ENCODE measurements at regions not wholly inside any gene's neighbourhood (a gene's known extent, or its start where the extent isn't known, plus 50 kb on each side); places are given as distances from the start of the nearest gene placed in this dataset.

- TF ChIP-seq, protein P1, sequence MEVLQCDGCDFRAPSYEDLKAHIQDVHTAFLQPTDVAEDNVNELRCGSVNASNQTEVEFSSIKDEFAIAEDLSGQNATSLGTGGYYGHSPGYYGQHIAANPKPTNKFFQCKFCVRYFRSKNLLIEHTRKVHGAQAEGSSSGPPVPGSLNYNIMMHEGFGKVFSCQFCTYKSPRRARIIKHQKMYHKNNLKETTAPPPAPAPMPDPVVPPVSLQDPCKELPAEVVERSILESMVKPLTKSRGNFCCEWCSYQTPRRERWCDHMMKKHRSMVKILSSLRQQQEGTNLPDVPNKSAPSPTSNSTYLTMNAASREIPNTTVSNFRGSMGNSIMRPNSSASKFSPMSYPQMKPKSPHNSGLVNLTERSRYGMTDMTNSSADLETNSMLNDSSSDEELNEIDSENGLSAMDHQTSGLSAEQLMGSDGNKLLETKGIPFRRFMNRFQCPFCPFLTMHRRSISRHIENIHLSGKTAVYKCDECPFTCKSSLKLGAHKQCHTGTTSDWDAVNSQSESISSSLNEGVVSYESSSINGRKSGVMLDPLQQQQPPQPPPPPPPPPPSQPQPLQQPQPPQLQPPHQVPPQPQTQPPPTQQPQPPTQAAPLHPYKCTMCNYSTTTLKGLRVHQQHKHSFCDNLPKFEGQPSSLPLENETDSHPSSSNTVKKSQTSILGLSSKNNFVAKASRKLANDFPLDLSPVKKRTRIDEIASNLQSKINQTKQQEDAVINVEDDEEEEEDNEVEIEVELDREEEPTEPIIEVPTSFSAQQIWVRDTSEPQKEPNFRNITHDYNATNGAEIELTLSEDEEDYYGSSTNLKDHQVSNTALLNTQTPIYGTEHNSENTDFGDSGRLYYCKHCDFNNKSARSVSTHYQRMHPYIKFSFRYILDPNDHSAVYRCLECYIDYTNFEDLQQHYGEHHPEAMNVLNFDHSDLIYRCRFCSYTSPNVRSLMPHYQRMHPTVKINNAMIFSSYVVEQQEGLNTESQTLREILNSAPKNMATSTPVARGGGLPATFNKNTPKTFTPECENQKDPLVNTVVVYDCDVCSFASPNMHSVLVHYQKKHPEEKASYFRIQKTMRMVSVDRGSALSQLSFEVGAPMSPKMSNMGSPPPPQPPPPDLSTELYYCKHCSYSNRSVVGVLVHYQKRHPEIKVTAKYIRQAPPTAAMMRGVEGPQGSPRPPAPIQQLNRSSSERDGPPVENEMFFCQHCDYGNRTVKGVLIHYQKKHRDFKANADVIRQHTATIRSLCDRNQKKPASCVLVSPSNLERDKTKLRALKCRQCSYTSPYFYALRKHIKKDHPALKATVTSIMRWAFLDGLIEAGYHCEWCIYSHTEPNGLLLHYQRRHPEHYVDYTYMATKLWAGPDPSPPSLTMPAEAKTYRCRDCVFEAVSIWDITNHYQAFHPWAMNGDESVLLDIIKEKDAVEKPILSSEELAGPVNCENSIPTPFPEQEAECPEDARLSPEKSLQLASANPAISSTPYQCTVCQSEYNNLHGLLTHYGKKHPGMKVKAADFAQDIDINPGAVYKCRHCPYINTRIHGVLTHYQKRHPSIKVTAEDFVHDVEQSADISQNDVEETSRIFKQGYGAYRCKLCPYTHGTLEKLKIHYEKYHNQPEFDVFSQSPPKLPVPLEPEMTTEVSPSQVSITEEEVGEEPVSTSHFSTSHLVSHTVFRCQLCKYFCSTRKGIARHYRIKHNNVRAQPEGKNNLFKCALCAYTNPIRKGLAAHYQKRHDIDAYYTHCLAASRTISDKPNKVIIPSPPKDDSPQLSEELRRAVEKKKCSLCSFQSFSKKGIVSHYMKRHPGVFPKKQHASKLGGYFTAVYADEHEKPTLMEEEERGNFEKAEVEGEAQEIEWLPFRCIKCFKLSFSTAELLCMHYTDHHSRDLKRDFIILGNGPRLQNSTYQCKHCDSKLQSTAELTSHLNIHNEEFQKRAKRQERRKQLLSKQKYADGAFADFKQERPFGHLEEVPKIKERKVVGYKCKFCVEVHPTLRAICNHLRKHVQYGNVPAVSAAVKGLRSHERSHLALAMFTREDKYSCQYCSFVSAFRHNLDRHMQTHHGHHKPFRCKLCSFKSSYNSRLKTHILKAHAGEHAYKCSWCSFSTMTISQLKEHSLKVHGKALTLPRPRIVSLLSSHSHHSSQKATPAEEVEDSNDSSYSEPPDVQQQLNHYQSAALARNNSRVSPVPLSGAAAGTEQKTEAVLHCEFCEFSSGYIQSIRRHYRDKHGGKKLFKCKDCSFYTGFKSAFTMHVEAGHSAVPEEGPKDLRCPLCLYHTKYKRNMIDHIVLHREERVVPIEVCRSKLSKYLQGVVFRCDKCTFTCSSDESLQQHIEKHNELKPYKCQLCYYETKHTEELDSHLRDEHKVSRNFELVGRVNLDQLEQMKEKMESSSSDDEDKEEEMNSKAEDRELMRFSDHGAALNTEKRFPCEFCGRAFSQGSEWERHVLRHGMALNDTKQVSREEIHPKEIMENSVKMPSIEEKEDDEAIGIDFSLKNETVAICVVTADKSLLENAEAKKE (CRISPR knock-in tag; IDR thresholded peaks at IDR 0.05): no peak
- TF ChIP-seq NANOG (IDR thresholded peaks at IDR 0.05; ENCODE audit: borderline replicate concordance): no peak
- no peak for TF ChIP-seq EZH2 (IDR thresholded peaks at IDR 0.05; ENCODE audit: low read depth, unreplicated experiment)
- TF ChIP-seq STAT1 (IDR thresholded peaks at IDR 0.05; ENCODE audit: unreplicated experiment): no peak
- no peak for TF ChIP-seq EZH2phosphoT487 (IDR thresholded peaks at IDR 0.05; ENCODE audit: unreplicated experiment)
- TF ChIP-seq, protein P2, sequence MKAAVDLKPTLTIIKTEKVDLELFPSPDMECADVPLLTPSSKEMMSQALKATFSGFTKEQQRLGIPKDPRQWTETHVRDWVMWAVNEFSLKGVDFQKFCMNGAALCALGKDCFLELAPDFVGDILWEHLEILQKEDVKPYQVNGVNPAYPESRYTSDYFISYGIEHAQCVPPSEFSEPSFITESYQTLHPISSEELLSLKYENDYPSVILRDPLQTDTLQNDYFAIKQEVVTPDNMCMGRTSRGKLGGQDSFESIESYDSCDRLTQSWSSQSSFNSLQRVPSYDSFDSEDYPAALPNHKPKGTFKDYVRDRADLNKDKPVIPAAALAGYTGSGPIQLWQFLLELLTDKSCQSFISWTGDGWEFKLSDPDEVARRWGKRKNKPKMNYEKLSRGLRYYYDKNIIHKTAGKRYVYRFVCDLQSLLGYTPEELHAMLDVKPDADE (IDR thresholded peaks at IDR 0.05): no peak
- no peak for TF ChIP-seq POLR2AphosphoS5 (IDR thresholded peaks at IDR 0.05; ENCODE audit: low read depth)
- no peak for TF ChIP-seq CREB1 (CRISPR knock-in tag; IDR thresholded peaks at IDR 0.05; ENCODE audit: low read depth)
Observed at GRCh38 chr13:91106565-91106964, 240.9 kb upstream of the MIR17HG start (continued).

- no peaks in the 10 kb centered on the region for H3K36me3 ChIP-seq (ENCODE audit: insufficient read depth)
- peaks cover 2% of the 10 kb centered on the region for H3K27me3 Mint-ChIP-seq (ENCODE audit: insufficient read depth, low read depth, poor library complexity)
- H3K9me2 ChIP-seq (ENCODE audit: insufficient read depth): no peaks in the 10 kb centered on the region
- H3K4me1 Mint-ChIP-seq: no peaks in the 10 kb centered on the region
- H3F3A ChIP-seq (replicated peaks; ENCODE audit: low read depth): no peaks in the 10 kb centered on the region
- no peak overlapping the region for H3K27ac ChIP-seq (ENCODE audit: low read depth)
- no peak overlapping the region for H3K27ac Mint-ChIP-seq
- H3K9me3 Mint-ChIP-seq: no peaks in the 10 kb centered on the region
- H3K36me3 Mint-ChIP-seq (ENCODE audit: low read depth): no peaks in the 10 kb centered on the region
- no peak overlapping the region for H3K4me3 ChIP-seq
- DNase-seq (ENCODE audit: low spot score) (no peak), ATAC-seq (no peak)
- no peaks in the 10 kb centered on the region for H4K20me1 ChIP-seq (replicated peaks; ENCODE audit: insufficient read depth)
- H3K79me2 ChIP-seq (replicated peaks; ENCODE audit: insufficient read depth): no peaks in the 10 kb centered on the region
- H3K27me3 ChIP-seq (ENCODE audit: insufficient read depth): no peaks in the 10 kb centered on the region
- H3K4me2 ChIP-seq: no peak overlapping the region
- no peak overlapping the region for H3K4me3 Mint-ChIP-seq
- no peaks in the 10 kb centered on the region for H3K4me1 ChIP-seq (ENCODE audit: insufficient read depth)
- no peak overlapping the region; the same call in 1 of the 2 replicates for H2AFZ ChIP-seq
- TF ChIP-seq JUNB (IDR thresholded peaks at IDR 0.05; ENCODE audit: unreplicated experiment) (no peak), CREB1 (CRISPR knock-in tag; IDR thresholded peaks at IDR 0.05; ENCODE audit: low read depth) (no peak), EZH2phosphoT487 (IDR thresholded peaks at IDR 0.05; ENCODE audit: unreplicated experiment) (no peak), NANOG (IDR thresholded peaks at IDR 0.05; ENCODE audit: borderline replicate concordance) (no peak), POLR2AphosphoS5 (IDR thresholded peaks at IDR 0.05; ENCODE audit: low read depth) (no peak), REST (IDR thresholded peaks at IDR 0.05; ENCODE audit: unreplicated experiment) (no peak)
- TF ChIP-seq, protein P3, sequence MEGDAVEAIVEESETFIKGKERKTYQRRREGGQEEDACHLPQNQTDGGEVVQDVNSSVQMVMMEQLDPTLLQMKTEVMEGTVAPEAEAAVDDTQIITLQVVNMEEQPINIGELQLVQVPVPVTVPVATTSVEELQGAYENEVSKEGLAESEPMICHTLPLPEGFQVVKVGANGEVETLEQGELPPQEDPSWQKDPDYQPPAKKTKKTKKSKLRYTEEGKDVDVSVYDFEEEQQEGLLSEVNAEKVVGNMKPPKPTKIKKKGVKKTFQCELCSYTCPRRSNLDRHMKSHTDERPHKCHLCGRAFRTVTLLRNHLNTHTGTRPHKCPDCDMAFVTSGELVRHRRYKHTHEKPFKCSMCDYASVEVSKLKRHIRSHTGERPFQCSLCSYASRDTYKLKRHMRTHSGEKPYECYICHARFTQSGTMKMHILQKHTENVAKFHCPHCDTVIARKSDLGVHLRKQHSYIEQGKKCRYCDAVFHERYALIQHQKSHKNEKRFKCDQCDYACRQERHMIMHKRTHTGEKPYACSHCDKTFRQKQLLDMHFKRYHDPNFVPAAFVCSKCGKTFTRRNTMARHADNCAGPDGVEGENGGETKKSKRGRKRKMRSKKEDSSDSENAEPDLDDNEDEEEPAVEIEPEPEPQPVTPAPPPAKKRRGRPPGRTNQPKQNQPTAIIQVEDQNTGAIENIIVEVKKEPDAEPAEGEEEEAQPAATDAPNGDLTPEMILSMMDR (conservative IDR thresholded peaks at IDR 0.05; ENCODE audit: low read depth in 2 of 2): no peak
- TF ChIP-seq, protein P2 (IDR thresholded peaks at IDR 0.05): no peak
Observed at GRCh38 chr13:91108315-91108714, 239.2 kb upstream of the MIR17HG start.

Measured in GM23338 (cell line).